AG04450 (cell line): ENCODE measurements at regions not wholly inside any gene's neighbourhood (a gene's known extent, or its start where the extent isn't known, plus 50 kb on each side); places are given as distances from the start of the nearest gene placed in this dataset.

ENCODE experiments used
- CTCF ChIA-PET: fragments of 300-600, 350-600 bp; formaldehyde crosslinking; extraction: SDS; loops from one replicate; lab custom pipeline; 2022; ENCODE audit warnings: antibody characterized with exemption, inconsistent platforms; lab: Charles Lee
- POLR2A ChIA-PET: fragments of 350-600 bp; formaldehyde crosslinking; extraction: SDS; loops from one replicate; lab custom pipeline; 2021; ENCODE audit warnings: antibody characterized with exemption, inconsistent platforms; lab: Yijun Ruan, JAX
- DNase-seq: peaks from one replicate; pipeline ENCODE4 v3.0.0-alpha.2; 2011; ENCODE audit warnings: low read depth, low spot score
- H3K27ac ChIP-seq: one replicate; pipeline ENCODE4 v1.5.1; 2012; ENCODE audit warnings: low read depth, low read length, control low read depth
- H3K27me3 ChIP-seq: one replicate; pipeline ENCODE4 v1.6.0; 2012; ENCODE audit warnings: low read length; ENCODE audit not compliant: control insufficient read depth, insufficient read depth
- H3K4me3 ChIP-seq: 2 replicates; pipeline ENCODE4 v1.5.1; 2011; ENCODE audit warnings: mild to moderate bottlenecking, low read depth, low read length, control low read depth
- H3K9me3 ChIP-seq: 2 replicates; pipeline ENCODE4 v1.5.1; 2012; ENCODE audit warnings: low read length; ENCODE audit not compliant: control insufficient read depth, insufficient read depth
- CTCF ChIP-seq: IDR thresholded peaks from 2 replicates; pipeline ENCODE4 v1.5.1; 2011; ENCODE audit warnings: low read depth, low read length, control low read depth, inconsistent platforms

GRCh38 chr10:75287697-75288096 lies 51.9 kb upstream of the COMTD1 start:
- ChIA-PET CTCF (no interaction called here), POLR2A (no interaction called here)
- Histone ChIP-seq H3K27me3 (peaks cover 49% of the 10 kb centered on the region), H3K4me3 (no peak overlapping the region), H3K27ac (no peak overlapping the region), H3K9me3 (peaks cover 17% of the 10 kb centered on the region)
- DNase-seq: no peak
- TF ChIP-seq CTCF: no peak

GRCh38 chr10:75286901-75287300 lies 51.1 kb upstream of the COMTD1 start:
- Histone ChIP-seq H3K9me3 (peaks cover 17% of the 10 kb centered on the region), H3K27me3 (peaks cover 43% of the 10 kb centered on the region), H3K4me3 (no peak overlapping the region), H3K27ac (no peak overlapping the region)
- no peak for DNase-seq
- ChIA-PET CTCF (interaction anchor here (0.9 to 1.2 kb wide), 2 partner anchors 10 to 109 kb away, joined by 3 read pairs; no protein-coding TSS in a partner anchor), POLR2A (no interaction called here)
- no peak for TF ChIP-seq CTCF
